ENCODE measurements at regions not wholly inside any gene's neighbourhood (a gene's known extent, or its start where the extent isn't known, plus 50 kb on each side); places are given as distances from the start of the nearest gene placed in this dataset.

DNA sequence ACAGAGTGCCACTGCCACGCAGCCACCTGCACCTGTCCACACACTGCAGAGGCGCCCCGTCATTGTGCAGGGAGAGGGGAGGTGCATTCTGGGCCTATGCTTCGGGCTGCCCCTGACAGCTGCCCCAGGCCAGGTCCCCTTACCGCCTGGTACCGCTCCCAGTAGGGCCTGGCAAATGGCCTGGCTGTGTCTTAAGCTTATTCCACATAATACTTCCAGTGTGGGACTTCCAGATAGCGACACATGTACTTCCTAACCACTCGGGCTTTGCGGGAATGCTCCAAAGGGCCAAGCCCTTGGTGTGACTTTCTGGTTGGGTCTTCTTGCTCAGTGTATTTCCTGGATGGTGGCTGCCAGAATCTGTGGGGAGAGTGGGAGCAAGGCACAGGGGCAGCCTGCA, 254.3 kb upstream of the CHRNA7 start:
- H3K4me3 ChIP-seq = no peak overlapping the region
- no peak overlapping the region for H3K27ac ChIP-seq

DNA sequence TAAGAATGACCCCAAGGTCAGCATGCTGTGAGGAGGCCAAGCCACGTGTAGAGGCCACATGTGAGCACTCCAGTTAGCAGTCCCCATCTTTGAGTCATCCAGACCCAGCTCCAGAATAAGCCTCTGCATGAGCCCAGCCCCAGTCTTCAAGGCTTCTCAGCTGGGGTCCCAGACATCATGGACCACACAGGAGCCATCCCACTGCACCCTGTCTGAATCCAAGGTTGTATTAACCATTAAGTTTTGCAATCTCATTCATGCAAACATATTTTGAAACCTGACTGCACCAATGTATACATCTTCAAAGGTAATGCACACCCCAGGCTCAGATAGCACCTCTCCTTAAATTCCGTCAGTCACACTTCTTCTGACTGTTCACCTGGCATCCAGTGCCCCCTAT, 249.1 kb upstream of the CHRNA7 start:
- Histone ChIP-seq H3K27ac (no peak overlapping the region), H3K4me3 (no peak overlapping the region)

DNA sequence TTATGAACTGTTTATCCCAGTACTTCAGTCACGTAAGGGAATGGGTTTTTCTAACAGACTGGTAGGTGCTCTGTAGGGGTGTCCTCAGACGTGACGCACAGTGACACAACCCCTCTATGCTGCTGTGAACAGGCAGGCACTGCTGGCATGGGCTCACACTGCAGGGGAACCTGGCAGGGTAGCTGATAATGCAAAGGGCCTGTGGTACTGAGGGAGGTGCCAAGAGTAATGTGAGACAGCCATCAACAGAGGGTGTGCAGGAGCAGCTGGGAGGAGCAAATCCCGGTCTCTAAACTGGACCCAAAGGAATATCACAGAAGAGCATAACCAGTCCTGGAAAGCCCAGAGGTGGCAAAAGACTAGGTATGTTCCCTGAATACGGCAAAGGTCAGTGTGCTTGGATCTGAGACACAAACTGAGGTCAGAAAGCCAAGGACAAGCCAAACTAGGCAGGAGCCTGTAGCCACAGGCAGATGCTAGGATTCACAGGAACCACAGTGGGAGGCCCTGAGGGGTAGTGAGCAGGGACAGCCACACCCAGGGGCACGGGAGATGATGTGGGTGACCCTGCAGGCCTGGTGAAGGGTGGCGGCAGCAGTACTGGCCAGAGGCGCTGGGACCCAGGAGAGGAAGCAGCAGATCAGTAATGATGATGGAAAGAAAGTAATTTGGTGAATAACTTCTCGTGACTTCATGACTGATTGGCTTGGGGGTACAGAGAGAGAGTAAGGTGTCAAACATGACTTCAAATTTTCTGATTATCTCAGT, 248.1 kb upstream of the CHRNA7 start:
- H3K27ac ChIP-seq = no peak overlapping the region
- no peak overlapping the region for H3K4me3 ChIP-seq

DNA sequence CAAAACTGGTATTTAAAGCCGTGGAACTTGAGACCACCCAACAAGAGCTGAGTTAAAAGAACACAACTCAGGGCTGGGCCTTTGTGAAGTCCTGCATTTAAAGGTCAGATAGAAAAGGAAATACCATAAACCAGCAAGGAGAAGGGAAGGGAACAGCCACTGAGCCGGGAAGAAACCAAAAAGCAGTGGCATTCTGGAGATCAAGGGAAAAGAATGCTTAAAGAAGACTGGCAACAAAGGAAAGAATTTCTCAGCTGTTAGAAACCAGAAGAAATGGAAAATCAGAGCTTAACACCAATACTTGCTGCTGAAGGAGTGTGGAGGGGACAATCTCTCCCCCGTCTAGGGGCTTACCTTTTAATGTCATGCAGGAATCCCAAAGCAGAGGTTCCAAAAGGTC, 247.4 kb upstream of the CHRNA7 start:
- no peak overlapping the region for H3K4me3 ChIP-seq
- H3K27ac ChIP-seq = no peak overlapping the region

DNA sequence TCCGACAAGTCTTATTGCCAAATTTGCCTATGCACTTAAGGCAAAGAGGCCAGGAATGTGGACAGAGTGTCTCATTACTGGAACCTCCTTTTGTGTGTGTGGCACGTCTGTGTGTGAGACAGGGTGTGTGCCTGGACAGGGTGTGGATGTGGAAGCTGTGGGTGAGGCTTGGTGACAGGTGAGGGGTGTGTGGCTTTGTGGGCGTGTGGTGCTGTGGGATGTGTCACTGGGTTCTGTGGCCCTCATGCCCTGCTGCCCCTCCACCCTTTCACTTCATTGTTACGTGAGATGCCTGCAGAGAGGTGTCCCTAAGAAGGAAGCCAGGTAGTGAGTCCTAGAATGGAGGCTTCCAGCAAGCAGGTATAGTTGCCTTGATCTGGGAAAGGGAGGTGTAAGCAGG, 244.0 kb upstream of the CHRNA7 start:
- Histone ChIP-seq H3K4me3 (no peak overlapping the region), H3K27ac (no peak overlapping the region)

DNA sequence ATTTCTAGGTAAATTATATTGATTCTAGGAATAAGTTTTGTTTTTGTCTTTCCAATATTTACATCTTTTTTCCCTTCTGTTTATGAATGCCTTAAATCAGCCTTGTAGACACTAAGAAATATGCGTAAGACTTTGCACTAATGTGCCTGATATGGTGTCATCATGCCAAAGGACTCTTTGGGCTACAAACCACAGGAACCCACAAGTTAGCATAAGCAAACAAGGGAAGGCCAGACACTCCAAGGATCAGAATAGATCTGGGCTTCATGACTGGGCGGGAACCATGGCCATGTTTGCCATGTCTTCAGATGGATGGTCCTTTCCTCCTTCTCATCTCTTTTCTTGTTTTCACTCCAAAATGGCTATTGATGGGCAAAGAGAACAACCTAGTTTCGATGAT, 242.2 kb upstream of the CHRNA7 start:
- H3K27ac ChIP-seq = no peak overlapping the region
- no peak overlapping the region for H3K4me3 ChIP-seq

DNA sequence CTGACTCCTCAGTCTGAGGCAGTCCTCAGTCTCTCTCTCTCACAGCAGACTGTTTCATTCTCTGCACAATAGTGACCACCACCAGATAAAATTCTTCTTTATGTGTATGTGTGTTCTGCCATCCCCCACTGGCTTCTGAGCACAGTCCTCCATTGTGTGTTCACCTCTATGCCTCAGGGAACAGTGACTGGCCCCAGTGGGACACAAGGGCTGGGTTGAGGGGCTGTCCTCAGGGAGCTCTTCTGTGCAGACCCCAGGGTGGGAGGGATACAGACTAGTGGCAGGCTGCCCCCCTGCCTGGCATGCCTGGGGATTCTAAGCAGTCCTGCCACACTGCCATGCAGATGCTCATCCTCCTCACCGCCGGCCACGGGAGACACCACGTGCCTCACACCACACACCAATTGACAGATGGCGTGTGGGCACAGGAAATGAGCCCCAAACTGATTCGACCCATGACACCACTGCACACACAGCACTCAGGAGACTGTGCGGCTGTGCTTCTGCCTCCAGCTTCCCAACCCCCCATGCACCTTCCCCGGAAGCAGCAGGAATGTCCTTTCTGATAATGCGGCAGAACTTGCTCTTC, 237.6 kb upstream of the CHRNA7 start:
- H3K4me3 ChIP-seq = no peak overlapping the region
- H3K27ac ChIP-seq = no peak overlapping the region

DNA sequence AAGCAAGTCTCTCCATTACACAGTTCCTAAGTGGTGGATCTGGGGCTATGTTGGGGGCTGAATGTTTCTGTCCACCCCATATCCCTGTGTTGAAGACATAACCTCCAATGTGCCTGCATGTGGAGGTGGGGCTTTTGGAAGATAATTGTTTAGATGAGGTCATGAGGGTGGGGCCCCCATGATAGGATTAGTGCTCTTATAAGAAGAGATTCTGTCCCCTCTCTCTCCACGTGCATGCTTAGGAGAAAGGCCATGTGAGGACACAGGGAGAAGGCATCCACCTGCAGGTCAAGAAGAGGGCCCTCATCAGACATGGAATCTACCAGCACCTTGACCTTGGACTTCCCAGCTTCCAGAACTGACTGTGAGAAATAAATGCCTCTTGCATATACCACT, 231.0 kb upstream of the CHRNA7 start:
- Histone ChIP-seq H3K27ac (no peak overlapping the region), H3K4me3 (no peak overlapping the region)

DNA sequence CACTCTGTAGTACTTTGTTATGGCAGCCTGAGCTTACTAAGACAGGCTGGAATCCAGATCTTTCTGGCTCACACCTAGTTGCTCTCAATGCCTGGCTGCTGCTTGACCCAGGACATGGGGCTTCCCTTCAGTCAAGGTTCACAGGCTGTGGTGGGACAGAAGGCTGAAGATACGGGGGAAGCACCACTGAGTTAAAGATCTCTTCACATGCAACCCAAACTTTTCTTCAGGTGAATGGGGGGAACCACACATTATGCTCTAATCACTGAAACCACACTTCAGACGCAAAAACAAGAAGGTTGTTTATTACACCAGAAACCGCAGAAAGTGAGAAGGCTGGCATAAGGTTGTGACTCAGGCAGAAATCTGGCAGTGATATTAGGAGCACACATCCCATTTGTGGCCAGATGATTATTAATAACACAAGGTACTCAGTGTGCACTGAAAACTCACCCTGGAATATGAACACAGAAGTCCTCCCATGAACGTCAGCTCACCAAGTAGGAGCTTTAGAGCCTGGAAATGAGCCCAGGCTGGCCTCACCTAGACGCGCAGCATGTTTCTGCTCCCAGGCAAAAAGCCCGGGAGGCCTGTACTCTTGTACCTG, 230.5 kb upstream of the CHRNA7 start:
- no peak overlapping the region for H3K27ac ChIP-seq
- no peak overlapping the region for H3K4me3 ChIP-seq

DNA sequence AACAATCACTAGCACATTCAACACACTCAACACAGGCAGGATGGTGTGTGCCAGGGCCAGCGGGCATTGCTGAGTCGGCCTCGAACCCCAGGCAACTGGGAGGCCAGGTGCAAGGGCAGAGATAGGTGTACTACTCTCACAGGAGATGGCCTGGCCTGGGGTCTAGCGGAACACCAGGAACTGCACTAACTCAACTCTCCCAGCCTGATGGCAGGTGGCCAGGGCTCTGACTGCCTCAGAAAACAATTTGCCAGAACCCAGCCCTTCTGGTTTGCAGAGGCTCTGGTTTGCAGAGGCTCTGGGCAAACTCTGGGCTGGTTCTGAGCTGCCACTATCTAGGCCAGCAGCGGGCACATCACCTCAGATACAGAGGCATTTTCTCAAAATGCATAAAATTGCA, 229.2 kb upstream of the CHRNA7 start:
- Histone ChIP-seq H3K27ac (no peak overlapping the region), H3K4me3 (no peak overlapping the region)

DNA sequence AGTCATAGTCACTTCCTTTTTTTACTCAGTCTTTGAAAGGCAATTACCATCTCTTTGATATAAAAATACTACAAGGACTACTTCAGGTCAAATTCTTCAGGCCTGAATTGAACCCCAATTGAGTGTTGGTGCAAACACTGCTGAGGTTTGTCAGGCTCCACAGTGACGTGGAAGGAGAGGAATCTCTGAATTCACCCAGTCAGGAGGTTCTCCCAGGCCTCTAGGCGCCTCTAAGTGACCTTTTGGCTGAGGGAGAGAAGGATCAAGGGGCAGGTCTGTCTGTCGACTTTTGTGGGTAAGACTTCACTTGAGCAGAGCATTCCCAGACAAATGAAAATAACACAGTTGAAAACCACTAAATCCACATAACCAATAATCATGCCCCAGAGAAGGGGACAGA, 227.6 kb upstream of the CHRNA7 start:
- H3K4me3 ChIP-seq = no peak overlapping the region
- no peak overlapping the region for H3K27ac ChIP-seq

DNA sequence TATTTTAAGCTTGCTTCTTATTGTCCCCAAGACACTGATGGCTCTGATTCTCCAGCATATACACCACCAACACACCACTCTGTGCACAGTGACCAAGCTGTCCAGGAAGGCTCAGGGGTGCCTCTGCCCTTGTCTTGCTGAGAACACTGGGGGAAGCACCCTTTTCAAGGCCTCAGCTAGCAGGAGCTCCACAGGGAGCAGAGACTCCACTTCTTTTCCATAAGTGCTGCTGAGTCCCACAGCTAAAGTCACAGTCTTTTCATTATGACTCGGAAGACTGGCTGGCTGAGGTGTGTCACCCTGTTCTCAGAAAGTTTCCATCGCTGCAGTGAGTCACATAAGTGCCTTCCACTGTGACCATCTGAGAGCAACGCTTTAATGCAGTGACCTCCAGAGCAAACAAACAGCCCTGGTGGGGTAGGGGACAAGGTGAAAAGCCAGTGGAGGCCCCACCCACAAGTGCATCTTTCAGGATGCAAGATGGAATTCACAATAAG, 226.9 kb upstream of the CHRNA7 start:
- Histone ChIP-seq H3K27ac (no peak overlapping the region), H3K4me3 (no peak overlapping the region)

DNA sequence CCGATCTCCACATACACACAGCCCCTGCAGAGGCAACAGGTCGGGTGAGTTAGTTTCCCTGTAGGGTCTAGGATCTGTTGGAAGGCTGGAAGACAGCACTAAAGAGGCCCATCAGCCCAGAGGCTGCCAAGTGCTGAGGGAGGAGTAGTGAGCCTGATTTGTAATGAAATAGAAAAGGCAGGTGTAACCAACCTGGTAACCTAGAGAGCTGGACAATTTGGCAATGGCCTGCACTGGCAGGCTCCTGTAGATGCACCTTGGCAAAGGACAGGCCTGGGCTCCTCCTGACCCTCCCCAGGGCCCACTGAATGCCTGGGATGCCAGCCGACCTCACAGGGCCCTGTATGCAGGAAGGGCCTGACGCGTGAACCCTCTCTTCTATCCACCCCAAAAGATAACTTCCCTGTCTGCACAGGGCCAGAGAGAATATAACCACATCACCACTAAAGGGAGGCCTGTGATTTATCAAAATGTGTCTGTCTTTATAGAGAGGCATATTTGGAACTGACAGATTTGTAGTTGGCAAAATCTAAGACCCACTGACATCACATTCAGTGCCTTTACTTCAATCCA, 225.1 kb upstream of the CHRNA7 start:
- Histone ChIP-seq H3K4me3 (no peak overlapping the region), H3K27ac (no peak overlapping the region)

DNA sequence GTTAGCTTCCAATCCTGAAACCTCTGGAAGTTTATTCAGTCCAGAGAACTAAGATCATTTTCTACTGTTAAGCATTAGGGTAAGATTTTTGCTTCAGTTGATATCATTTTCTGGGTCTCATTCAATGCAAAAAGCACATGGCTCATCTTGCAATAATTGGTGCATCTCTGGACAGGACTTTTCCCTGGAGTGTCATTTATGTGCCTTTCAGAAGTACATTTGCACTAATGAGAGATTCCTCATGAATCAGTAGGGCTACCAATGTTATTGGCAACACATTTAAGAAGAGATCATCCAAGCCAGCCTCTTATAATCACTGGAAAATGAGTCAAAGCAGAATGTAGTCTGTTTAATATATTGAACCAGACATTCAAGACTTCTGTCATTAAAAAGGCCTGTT, 224.2 kb upstream of the CHRNA7 start:
- H3K4me3 ChIP-seq = no peak overlapping the region

DNA sequence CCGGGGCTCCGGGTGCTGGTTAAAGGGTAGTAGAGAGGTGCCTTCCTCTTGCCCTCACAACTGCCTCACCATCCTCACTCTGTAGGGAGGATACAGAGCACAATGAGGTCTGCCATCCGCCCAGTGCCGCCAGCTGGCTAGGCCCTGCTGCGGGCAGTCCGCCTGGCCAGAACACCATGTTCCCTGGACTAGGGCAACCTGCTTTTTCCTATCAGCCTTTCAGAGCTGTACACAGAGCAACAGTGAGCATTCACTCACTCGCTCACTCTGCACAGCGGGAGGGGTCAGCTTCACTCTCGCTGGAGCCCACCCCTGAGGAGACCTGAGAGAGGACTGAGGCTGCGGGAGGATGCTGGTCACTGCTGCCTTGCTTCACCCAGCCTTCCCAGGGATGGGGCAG, 218.7 kb upstream of the CHRNA7 start:
- H3K27ac ChIP-seq = no peak overlapping the region
- no peak overlapping the region for H3K4me3 ChIP-seq

More for the DNA sequence above, 224.2 kb upstream of the CHRNA7 start:
- H3K27ac ChIP-seq = no peak overlapping the region

DNA sequence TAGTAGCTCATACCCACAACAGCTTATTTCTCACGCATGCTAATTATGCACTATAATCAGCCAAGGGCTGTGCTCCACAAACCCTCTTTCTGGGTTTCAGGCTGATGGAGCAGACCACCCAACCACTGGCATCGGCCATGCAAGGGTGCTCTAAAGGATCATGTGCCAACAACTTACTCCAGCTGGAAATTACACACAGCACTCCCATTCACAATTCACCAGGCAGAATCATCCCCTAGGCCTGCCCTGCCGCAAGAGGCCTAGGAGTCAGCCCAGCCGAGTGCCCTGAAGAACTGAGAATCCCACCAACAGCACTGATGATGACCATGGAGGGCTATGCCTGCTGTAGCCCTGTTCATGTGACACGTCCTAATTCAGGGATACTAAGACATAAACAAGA, 216.2 kb upstream of the CHRNA7 start:
- H3K27ac ChIP-seq = no peak overlapping the region
- no peak overlapping the region for H3K4me3 ChIP-seq

DNA sequence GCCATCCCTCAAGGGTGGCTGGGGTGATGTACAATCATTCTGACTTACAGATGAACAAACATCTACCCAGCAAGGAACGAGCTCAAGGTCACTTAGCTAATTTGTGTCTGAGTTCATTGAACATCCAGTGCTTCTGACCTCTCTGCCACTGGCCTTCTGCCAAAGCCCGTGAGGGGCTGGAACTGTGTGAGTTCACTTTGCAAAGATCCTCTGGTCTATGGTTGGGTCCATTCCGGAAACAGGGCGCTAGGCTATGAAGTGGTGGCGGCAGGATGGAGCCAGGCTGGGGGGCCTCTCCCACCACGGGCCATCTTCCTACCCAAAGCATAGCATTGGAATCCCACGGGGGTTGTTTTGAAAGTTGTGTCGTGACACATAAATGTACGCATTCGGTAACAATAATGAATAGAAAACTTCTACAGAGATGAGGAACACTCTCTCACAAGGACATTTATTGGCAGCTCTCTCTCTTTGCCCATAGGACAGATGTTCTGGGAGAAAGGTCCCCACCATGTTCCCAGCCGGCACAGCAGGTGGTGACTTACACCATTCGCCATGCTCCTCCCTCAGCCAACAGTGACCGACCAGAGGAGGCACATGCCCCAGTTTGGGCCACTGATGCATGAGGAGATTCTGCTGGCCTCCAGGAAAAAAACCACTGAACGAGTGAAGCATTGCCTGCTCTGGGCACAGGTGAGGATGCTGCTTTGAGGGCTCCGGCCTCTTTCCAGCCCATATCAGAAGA, 214.7 kb upstream of the CHRNA7 start:
- no peak overlapping the region for H3K4me3 ChIP-seq
- H3K27ac ChIP-seq = no peak overlapping the region

DNA sequence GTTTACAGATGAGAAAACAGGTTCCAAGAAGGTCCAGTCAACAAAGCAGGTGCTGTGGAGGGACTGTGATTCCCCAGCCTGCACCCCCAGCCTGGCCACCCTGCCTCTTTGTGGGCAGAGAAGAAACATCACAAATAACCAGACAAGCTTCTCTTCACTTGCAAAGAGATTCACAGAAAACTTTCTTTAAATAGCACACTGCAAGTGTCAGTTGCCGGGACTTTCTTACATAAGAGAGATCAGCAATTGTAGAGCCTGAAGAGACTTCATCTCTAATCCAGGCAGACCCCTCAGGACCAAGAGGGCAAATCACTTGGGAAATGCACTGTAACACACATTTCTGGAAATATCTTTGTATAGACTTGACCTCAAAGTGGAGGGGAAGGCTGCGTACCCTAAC, 207.9 kb upstream of the CHRNA7 start:
- H3K4me3 ChIP-seq = no peak overlapping the region
- no peak overlapping the region for H3K27ac ChIP-seq

DNA sequence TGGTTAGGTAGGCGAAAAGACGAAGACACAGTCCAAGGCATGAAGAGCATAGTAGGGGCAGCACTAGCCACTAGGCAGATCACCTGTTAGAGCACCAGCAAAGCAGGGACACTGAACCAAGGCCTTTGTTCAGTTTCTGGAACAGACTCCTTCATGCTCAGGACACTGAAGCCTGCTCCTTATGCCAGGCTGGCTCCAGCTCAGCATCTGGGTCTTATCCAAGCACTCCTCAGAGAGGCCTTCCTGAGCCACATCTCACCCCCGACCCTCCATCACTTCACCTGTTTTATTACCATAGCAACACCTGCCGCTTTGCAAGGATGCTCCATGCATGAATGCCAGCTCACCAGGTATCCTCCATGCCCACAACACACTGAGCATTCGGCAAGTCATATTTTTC, 206.3 kb upstream of the CHRNA7 start:
- H3K27ac ChIP-seq = no peak overlapping the region

DNA sequence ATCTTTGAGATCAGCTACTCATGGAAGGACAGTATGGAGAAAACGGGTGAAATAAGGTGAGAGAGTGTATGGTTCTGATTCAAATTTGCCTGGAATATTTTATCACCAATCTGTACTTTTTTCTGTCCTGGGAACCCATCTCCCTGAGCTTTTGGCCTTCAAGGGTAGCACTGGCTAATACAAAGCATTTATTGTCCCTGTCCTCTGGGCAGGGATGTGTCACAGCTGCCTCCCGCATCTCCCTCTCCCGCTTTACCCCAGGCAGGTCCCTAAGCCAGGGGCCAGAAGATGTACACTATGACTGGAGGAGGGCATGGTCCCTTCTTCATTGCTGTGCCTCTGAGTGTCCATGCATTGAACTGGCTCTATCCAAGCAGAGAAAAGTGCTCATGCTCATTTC, 201.7 kb upstream of the CHRNA7 start:
- H3K4me3 ChIP-seq = no peak overlapping the region
- H3K27ac ChIP-seq = no peak overlapping the region

More for the DNA sequence above, 206.3 kb upstream of the CHRNA7 start:
- H3K4me3 ChIP-seq = no peak overlapping the region

Data from skin epidermis (tissue), 12 donors.